HG03066 (cell line): ENCODE measurements at regions not wholly inside any gene's neighbourhood (a gene's known extent, or its start where the extent isn't known, plus 50 kb on each side); places are given as distances from the start of the nearest gene placed in this dataset.

Experiments
- ATAC-seq: cut with Tn5 transposase; IDR thresholded peaks from one replicate; pipeline ENCODE4 v1.9.1; 2021; ENCODE audit warnings: low read depth; ENCODE audit not compliant: unreplicated experiment

GRCh38 chrX:5829469-5829868, 399.2 kb downstream of the NLGN4X start:
- ATAC-seq: no peak

- no peak for ATAC-seq
Observed at GRCh38 chrX:5829060-5829459, 399.6 kb downstream of the NLGN4X start.

- no peak for ATAC-seq
Observed at GRCh38 chrX:5823903-5824302, 404.8 kb downstream of the NLGN4X start.

- no peak for ATAC-seq
Observed at GRCh38 chrX:5810636-5811035, 418.0 kb downstream of the NLGN4X start.

- no peak for ATAC-seq
Observed at GRCh38 chrX:5807181-5807580, 421.5 kb downstream of the NLGN4X start.

- no peak for ATAC-seq
Observed at GRCh38 chrX:5802391-5802790, 426.3 kb downstream of the NLGN4X start.

GRCh38 chrX:5791721-5792120, 436.9 kb downstream of the NLGN4X start:
- no peak for ATAC-seq

- no peak for ATAC-seq
Observed at GRCh38 chrX:5788910-5789309, 439.8 kb downstream of the NLGN4X start.

- no peak for ATAC-seq
Observed at GRCh38 chrX:5780821-5781220, 447.8 kb downstream of the NLGN4X start.

GRCh38 chrX:5775846-5776430, 452.7 kb downstream of the NLGN4X start:
- no peak for ATAC-seq

GRCh38 chrX:5774446-5774845, 454.2 kb downstream of the NLGN4X start:
- no peak for ATAC-seq

GRCh38 chrX:5771441-5771840, 457.2 kb downstream of the NLGN4X start:
- no peak for ATAC-seq

GRCh38 chrX:5756616-5757015, 472.1 kb downstream of the NLGN4X start:
- no peak for ATAC-seq

GRCh38 chrX:5753291-5753690, 475.4 kb downstream of the NLGN4X start:
- ATAC-seq: no peak

- no peak for ATAC-seq
Observed at GRCh38 chrX:5752831-5753230, 475.8 kb downstream of the NLGN4X start.

GRCh38 chrX:5748586-5749150, 480.0 kb downstream of the NLGN4X start:
- no peak for ATAC-seq

GRCh38 chrX:5746231-5746630, 482.4 kb downstream of the NLGN4X start:
- no peak for ATAC-seq

GRCh38 chrX:5733501-5733900, 495.2 kb downstream of the NLGN4X start:
- ATAC-seq: no peak

- no peak for ATAC-seq
Observed at GRCh38 chrX:5730556-5730955, 498.1 kb downstream of the NLGN4X start.

GRCh38 chrX:5726224-5726623, 502.4 kb downstream of the NLGN4X start:
- no peak for ATAC-seq

- ATAC-seq: no peak
Observed at GRCh38 chrX:5724123-5724522, 504.5 kb downstream of the NLGN4X start.

GRCh38 chrX:5718651-5719050, 510.0 kb downstream of the NLGN4X start:
- no peak for ATAC-seq

- no peak for ATAC-seq
Observed at GRCh38 chrX:5716666-5717065, 512.0 kb downstream of the NLGN4X start.
